SK-N-SH treated with all-trans-retinoic acid at 6 μM for 48 hours (cell line): ENCODE measurements at regions not wholly inside any gene's neighbourhood (a gene's known extent, or its start where the extent isn't known, plus 50 kb on each side); places are given as distances from the start of the nearest gene placed in this dataset.
A peak's percentile ranks its signal among the peaks of the same experiment; 100 is the strongest.

Experiments used
- ATAC-seq: fragments of 200-7000 bp; cut with Tn5 transposase; 3 replicates; pipeline ENCODE4 v1.9.1; 2020; ENCODE audit warnings: mild to moderate bottlenecking, moderate library complexity
- ARNTL ChIP-seq: fragments of 450-650 bp; formaldehyde crosslinking; IDR thresholded peaks from 2 replicates; pipeline ENCODE4 v1.5.0; 2020; ENCODE audit warnings: low read depth, mild to moderate bottlenecking, moderate library complexity, borderline replicate concordance
- BACH2 ChIP-seq: fragments of 250-450 bp; sonication (Bioruptor Pico); IDR thresholded peaks from 2 replicates; pipeline ENCODE4 v1.9.0; 2021; ENCODE audit warnings: mild to moderate bottlenecking, borderline replicate concordance
- CSDC2 ChIP-seq: fragments of 250-450 bp; sonication (Bioruptor Pico); IDR thresholded peaks from 2 replicates; pipeline ENCODE4 v1.5.0; 2020; ENCODE audit warnings: mild to moderate bottlenecking, moderate library complexity
- ESRRG ChIP-seq: fragments of 250-450 bp; sonication (Bioruptor Pico); IDR thresholded peaks from 2 replicates; pipeline ENCODE4 v1.6.1; 2021; ENCODE audit warnings: mild to moderate bottlenecking
- GLIS3 ChIP-seq: fragments of 250-450 bp; sonication (Bioruptor Pico); IDR thresholded peaks from 2 replicates; pipeline ENCODE4 v1.5.0; 2020; ENCODE audit warnings: mild to moderate bottlenecking, moderate library complexity
- ISL1 ChIP-seq: fragments of 250-450 bp; sonication (Bioruptor Pico); IDR thresholded peaks from 2 replicates; pipeline ENCODE4 v2.1.2; 2022; ENCODE audit warnings: mild to moderate bottlenecking, moderate library complexity
- OSR1 ChIP-seq: fragments of 250-450 bp; sonication (Bioruptor Pico); IDR thresholded peaks from 2 replicates; pipeline ENCODE4 v1.8.0; 2022; ENCODE audit warnings: moderate library complexity, mild to moderate bottlenecking, inconsistent platforms
- PPARA ChIP-seq: fragments of 250-450 bp; sonication (Bioruptor Pico); IDR thresholded peaks from 2 replicates; pipeline ENCODE4 v1.5.0; 2020; ENCODE audit warnings: mild to moderate bottlenecking, borderline replicate concordance
- RARB ChIP-seq: fragments of 250-450 bp; sonication (Bioruptor Pico); IDR thresholded peaks from 2 replicates; pipeline ENCODE4 v1.8.0; 2021; ENCODE audit warnings: mild to moderate bottlenecking, moderate library complexity
- SNAI2 ChIP-seq: fragments of 250-450 bp; sonication (Bioruptor Pico); IDR thresholded peaks from 2 replicates; pipeline ENCODE4 v1.5.0; 2020; ENCODE audit warnings: mild to moderate bottlenecking, moderate library complexity
- TCF4 ChIP-seq: fragments of 250-450 bp; sonication (Bioruptor Pico); IDR thresholded peaks from 2 replicates; pipeline ENCODE4 v1.8.0; 2021; ENCODE audit warnings: mild to moderate bottlenecking, moderate library complexity, borderline replicate concordance
- TOX ChIP-seq: fragments of 250-450 bp; sonication (Bioruptor Pico); IDR thresholded peaks from 2 replicates; pipeline ENCODE4 v1.8.0; 2021; ENCODE audit warnings: mild to moderate bottlenecking, moderate library complexity, borderline replicate concordance
- ZC3H10 ChIP-seq: fragments of 250-450 bp; sonication (Bioruptor Pico); IDR thresholded peaks from 2 replicates; pipeline ENCODE4 v1.5.1; 2021; ENCODE audit warnings: mild to moderate bottlenecking, moderate library complexity
- ZFP3 ChIP-seq: fragments of 250-450 bp; sonication (Bioruptor Pico); IDR thresholded peaks from 2 replicates; pipeline ENCODE4 v1.5.0; 2020; ENCODE audit warnings: mild to moderate bottlenecking, moderate library complexity
- ZFP30 ChIP-seq: fragments of 450-650 bp; formaldehyde crosslinking; IDR thresholded peaks from 2 replicates; pipeline ENCODE4 v1.5.0; 2022; ENCODE audit warnings: mild to moderate bottlenecking, moderate library complexity
- ZNF565 ChIP-seq: fragments of 450-650 bp; formaldehyde crosslinking; conservative IDR thresholded peaks from 2 replicates; pipeline ENCODE4 v1.5.0; 2020; ENCODE audit warnings: low read depth, mild to moderate bottlenecking, moderate library complexity
- ZNF70 ChIP-seq: fragments of 450-650 bp; formaldehyde crosslinking; IDR thresholded peaks from 2 replicates; pipeline ENCODE4 v1.5.0; 2020; ENCODE audit warnings: mild to moderate bottlenecking, moderate library complexity
- ZNF8 ChIP-seq: fragments of 450-650 bp; formaldehyde crosslinking; IDR thresholded peaks from 2 replicates; pipeline ENCODE4 v1.5.0; 2020; ENCODE audit warnings: mild to moderate bottlenecking, moderate library complexity
- TF ChIP-seq, protein P1 (sequence below): fragments of 250-450 bp; sonication (Bioruptor Pico); IDR thresholded peaks from 2 replicates; pipeline ENCODE4 v1.8.0; 2020; ENCODE audit warnings: mild to moderate bottlenecking, moderate library complexity, borderline replicate concordance
- TF ChIP-seq, protein P2 (sequence below): fragments of 250-450 bp; sonication (Bioruptor Pico); IDR thresholded peaks from 2 replicates; pipeline ENCODE4 v1.5.0; 2020; ENCODE audit warnings: mild to moderate bottlenecking, moderate library complexity
- TF ChIP-seq, protein P3 (sequence below): fragments of 250-450 bp; sonication (Bioruptor Pico); IDR thresholded peaks from 2 replicates; pipeline ENCODE4 v1.5.1; 2021; ENCODE audit warnings: mild to moderate bottlenecking, moderate library complexity
- TF ChIP-seq, protein P4 (sequence below): fragments of 250-450 bp; sonication (Bioruptor Pico); IDR thresholded peaks from 2 replicates; pipeline ENCODE4 v1.5.1; 2020; ENCODE audit warnings: low read depth, mild to moderate bottlenecking, moderate library complexity
- TF ChIP-seq, protein P5 (sequence below): fragments of 250-450 bp; sonication (Bioruptor Pico); IDR thresholded peaks from 2 replicates; pipeline ENCODE4 v1.8.0; 2021; ENCODE audit warnings: low read depth, mild to moderate bottlenecking, moderate library complexity, borderline replicate concordance

DNA sequence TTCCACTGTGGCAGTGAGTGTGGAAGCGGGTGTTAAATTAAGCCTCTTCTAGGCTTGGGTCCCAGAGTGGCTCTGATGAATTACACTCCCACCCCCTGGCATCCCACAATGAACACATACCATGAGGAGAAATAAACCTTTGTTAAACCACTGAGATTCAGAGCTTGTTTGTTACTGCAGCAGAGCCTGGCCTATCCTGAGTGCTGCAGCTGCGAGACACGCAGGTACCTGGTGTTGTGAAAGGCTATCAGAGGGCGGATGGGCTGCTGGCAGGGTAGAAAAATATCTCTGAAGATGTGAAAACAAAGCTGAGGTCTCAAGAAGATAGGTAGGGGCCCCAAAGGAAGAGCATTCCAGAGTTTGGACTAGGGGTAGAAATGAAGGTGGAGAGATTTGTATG lies 138.4 kb upstream of the STX18 start:
- TF ChIP-seq TCF4 (no peak), OSR1 (CRISPR knock-in tag) (no peak), ZFP30 (no peak), CSDC2 (CRISPR knock-in tag) (no peak), ZFP3 (no peak), ZNF565 (CRISPR knock-in tag) (no peak), SNAI2 (CRISPR knock-in tag) (no peak), RARB (CRISPR knock-in tag) (no peak), ISL1 (CRISPR knock-in tag) (no peak), BACH2 (no peak), TOX (CRISPR knock-in tag) (no peak), GLIS3 (CRISPR knock-in tag) (no peak), PPARA (CRISPR knock-in tag) (no peak), ARNTL (CRISPR knock-in tag) (no peak), ZC3H10 (CRISPR knock-in tag) (no peak), ZNF8 (CRISPR knock-in tag) (no peak), ESRRG (CRISPR knock-in tag) (no peak)
- TF ChIP-seq, protein P1, sequence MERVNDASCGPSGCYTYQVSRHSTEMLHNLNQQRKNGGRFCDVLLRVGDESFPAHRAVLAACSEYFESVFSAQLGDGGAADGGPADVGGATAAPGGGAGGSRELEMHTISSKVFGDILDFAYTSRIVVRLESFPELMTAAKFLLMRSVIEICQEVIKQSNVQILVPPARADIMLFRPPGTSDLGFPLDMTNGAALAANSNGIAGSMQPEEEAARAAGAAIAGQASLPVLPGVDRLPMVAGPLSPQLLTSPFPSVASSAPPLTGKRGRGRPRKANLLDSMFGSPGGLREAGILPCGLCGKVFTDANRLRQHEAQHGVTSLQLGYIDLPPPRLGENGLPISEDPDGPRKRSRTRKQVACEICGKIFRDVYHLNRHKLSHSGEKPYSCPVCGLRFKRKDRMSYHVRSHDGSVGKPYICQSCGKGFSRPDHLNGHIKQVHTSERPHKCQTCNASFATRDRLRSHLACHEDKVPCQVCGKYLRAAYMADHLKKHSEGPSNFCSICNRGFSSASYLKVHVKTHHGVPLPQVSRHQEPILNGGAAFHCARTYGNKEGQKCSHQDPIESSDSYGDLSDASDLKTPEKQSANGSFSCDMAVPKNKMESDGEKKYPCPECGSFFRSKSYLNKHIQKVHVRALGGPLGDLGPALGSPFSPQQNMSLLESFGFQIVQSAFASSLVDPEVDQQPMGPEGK (CRISPR knock-in tag), result no peak
- TF ChIP-seq, protein P2, sequence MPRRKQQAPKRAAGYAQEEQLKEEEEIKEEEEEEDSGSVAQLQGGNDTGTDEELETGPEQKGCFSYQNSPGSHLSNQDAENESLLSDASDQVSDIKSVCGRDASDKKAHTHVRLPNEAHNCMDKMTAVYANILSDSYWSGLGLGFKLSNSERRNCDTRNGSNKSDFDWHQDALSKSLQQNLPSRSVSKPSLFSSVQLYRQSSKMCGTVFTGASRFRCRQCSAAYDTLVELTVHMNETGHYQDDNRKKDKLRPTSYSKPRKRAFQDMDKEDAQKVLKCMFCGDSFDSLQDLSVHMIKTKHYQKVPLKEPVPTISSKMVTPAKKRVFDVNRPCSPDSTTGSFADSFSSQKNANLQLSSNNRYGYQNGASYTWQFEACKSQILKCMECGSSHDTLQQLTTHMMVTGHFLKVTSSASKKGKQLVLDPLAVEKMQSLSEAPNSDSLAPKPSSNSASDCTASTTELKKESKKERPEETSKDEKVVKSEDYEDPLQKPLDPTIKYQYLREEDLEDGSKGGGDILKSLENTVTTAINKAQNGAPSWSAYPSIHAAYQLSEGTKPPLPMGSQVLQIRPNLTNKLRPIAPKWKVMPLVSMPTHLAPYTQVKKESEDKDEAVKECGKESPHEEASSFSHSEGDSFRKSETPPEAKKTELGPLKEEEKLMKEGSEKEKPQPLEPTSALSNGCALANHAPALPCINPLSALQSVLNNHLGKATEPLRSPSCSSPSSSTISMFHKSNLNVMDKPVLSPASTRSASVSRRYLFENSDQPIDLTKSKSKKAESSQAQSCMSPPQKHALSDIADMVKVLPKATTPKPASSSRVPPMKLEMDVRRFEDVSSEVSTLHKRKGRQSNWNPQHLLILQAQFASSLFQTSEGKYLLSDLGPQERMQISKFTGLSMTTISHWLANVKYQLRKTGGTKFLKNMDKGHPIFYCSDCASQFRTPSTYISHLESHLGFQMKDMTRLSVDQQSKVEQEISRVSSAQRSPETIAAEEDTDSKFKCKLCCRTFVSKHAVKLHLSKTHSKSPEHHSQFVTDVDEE, result no peak
- TF ChIP-seq, protein P3, sequence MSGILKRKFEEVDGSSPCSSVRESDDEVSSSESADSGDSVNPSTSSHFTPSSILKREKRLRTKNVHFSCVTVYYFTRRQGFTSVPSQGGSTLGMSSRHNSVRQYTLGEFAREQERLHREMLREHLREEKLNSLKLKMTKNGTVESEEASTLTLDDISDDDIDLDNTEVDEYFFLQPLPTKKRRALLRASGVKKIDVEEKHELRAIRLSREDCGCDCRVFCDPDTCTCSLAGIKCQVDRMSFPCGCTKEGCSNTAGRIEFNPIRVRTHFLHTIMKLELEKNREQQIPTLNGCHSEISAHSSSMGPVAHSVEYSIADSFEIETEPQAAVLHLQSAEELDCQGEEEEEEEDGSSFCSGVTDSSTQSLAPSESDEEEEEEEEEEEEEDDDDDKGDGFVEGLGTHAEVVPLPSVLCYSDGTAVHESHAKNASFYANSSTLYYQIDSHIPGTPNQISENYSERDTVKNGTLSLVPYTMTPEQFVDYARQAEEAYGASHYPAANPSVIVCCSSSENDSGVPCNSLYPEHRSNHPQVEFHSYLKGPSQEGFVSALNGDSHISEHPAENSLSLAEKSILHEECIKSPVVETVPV, result no peak
- no peak for ATAC-seq

DNA sequence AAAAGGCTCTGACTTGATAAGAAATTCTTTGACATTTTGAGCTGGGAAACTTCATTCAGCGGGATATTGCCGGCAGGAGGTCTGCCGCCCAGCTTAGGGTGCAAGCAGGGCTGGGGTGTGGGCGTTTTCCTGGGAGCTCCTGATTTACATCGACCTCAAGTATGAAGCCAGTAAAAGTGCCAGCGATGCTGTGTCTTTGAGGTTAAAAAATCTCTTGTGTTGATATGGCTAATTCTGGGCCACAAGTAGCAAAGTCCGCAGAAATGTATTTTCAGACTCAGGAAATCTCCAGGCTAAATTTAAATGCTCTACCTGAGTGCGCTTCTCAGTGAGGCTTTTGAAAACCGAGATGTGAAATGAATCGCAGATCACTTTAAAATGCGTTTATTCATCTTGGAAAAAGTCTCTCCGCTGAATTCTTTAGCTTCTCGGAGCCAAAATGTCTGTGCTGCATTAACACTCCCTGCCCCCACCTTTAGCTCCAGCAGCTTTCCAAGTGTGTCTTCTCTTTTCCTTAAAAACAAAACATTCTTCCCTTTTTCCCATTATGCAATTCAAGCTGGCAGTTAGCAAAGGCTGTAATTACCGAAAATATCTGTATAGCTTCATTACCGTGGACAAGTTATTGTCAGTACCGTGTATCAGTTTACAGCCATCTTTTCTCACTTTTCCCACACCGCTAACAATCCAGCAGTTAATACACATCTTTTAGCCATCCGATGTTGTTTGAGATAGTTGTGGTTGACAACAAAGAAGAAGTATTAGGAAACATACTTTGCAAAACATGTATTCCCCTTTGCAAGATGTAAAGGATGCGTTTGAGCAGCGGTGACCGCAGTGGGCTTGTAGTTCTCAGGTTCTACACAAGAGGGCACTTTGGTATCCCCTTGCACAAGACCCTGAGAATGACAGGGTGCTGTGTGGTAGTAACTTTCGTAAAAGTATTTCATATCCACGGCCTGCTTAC lies 136.0 kb upstream of the STX18 start:
- ATAC-seq, result peak; percentile 80; the same call in 2 of the 3 replicates
- no peak for TF ChIP-seq CSDC2 (CRISPR knock-in tag)
- no peak for TF ChIP-seq ZNF70
- TF ChIP-seq ZNF8 (CRISPR knock-in tag), result no peak
- TF ChIP-seq, protein P4, sequence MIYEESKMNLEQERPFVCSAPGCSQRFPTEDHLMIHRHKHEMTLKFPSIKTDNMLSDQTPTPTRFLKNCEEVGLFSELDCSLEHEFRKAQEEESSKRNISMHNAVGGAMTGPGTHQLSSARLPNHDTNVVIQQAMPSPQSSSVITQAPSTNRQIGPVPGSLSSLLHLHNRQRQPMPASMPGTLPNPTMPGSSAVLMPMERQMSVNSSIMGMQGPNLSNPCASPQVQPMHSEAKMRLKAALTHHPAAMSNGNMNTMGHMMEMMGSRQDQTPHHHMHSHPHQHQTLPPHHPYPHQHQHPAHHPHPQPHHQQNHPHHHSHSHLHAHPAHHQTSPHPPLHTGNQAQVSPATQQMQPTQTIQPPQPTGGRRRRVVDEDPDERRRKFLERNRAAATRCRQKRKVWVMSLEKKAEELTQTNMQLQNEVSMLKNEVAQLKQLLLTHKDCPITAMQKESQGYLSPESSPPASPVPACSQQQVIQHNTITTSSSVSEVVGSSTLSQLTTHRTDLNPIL (CRISPR knock-in tag), result no peak
- no peak for TF ChIP-seq BACH2
- TF ChIP-seq, protein P3, result no peak
- no peak for TF ChIP-seq TCF4
- TF ChIP-seq, protein P1 (CRISPR knock-in tag), result no peak
- no peak for TF ChIP-seq PPARA (CRISPR knock-in tag)
- TF ChIP-seq SNAI2 (CRISPR knock-in tag), result no peak
- TF ChIP-seq ESRRG (CRISPR knock-in tag), result no peak
- TF ChIP-seq, protein P5, sequence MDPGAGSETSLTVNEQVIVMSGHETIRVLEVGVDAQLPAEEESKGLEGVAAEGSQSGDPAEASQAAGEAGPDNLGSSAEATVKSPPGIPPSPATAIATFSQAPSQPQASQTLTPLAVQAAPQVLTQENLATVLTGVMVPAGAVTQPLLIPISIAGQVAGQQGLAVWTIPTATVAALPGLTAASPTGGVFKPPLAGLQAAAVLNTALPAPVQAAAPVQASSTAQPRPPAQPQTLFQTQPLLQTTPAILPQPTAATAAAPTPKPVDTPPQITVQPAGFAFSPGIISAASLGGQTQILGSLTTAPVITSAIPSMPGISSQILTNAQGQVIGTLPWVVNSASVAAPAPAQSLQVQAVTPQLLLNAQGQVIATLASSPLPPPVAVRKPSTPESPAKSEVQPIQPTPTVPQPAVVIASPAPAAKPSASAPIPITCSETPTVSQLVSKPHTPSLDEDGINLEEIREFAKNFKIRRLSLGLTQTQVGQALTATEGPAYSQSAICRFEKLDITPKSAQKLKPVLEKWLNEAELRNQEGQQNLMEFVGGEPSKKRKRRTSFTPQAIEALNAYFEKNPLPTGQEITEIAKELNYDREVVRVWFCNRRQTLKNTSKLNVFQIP, result no peak
- TF ChIP-seq OSR1 (CRISPR knock-in tag), result no peak
- TF ChIP-seq GLIS3 (CRISPR knock-in tag), result no peak
- no peak for TF ChIP-seq ZC3H10 (CRISPR knock-in tag)
